NCI-H226 (cell line): ENCODE measurements at regions not wholly inside any gene's neighbourhood (a gene's known extent, or its start where the extent isn't known, plus 50 kb on each side); places are given as distances from the start of the nearest gene placed in this dataset.

Experiments used
- DNase-seq: peaks from one replicate; pipeline ENCODE4 v3.0.0-alpha.2; 2015

- no peak for DNase-seq
These were observed 593.9 kb upstream of the GRAMD2B start for GRCh38 chr5:125829349-125829748.

GRCh38 chr5:125833398-125833797 lies 589.8 kb upstream of the GRAMD2B start:
- no peak for DNase-seq

- DNase-seq = no peak
These were observed 588.6 kb upstream of the GRAMD2B start for GRCh38 chr5:125834438-125835115.

GRCh38 chr5:125835293-125836172 lies 587.7 kb upstream of the GRAMD2B start:
- peak; percentile 51 for DNase-seq

GRCh38 chr5:125836256-125836655 lies 587.0 kb upstream of the GRAMD2B start:
- DNase-seq = no peak

- DNase-seq = no peak
These were observed 585.3 kb upstream of the GRAMD2B start for GRCh38 chr5:125837866-125838265.

- DNase-seq = no peak
These were observed 575.6 kb upstream of the GRAMD2B start for GRCh38 chr5:125847561-125847960.

- DNase-seq = peak; percentile 83
These were observed 574.5 kb upstream of the GRAMD2B start for GRCh38 chr5:125848751-125849150.

GRCh38 chr5:125856949-125857348 lies 566.3 kb upstream of the GRAMD2B start:
- no peak for DNase-seq

GRCh38 chr5:125863579-125863978 lies 559.6 kb upstream of the GRAMD2B start:
- DNase-seq = no peak

- peak; percentile 75 for DNase-seq
These were observed 557.9 kb upstream of the GRAMD2B start for GRCh38 chr5:125865166-125865815.

GRCh38 chr5:125868036-125868435 lies 555.2 kb upstream of the GRAMD2B start:
- no peak for DNase-seq

GRCh38 chr5:125870256-125870655 lies 553.0 kb upstream of the GRAMD2B start:
- DNase-seq = no peak

- no peak for DNase-seq
These were observed 549.2 kb upstream of the GRAMD2B start for GRCh38 chr5:125874057-125874456.

- peak; percentile 11 for DNase-seq
These were observed 548.5 kb upstream of the GRAMD2B start for GRCh38 chr5:125874717-125875116.

- no peak for DNase-seq
These were observed 546.0 kb upstream of the GRAMD2B start for GRCh38 chr5:125877248-125877647.

- DNase-seq = no peak
These were observed 541.1 kb upstream of the GRAMD2B start for GRCh38 chr5:125882061-125882460.

GRCh38 chr5:125883223-125883622 lies 540.0 kb upstream of the GRAMD2B start:
- DNase-seq = no peak

GRCh38 chr5:125888358-125888757 lies 534.9 kb upstream of the GRAMD2B start:
- no peak for DNase-seq

- DNase-seq = peak; percentile 94
These were observed 532.7 kb upstream of the GRAMD2B start for GRCh38 chr5:125890511-125890931.

- peak; percentile 21 for DNase-seq
These were observed 532.0 kb upstream of the GRAMD2B start for GRCh38 chr5:125891061-125891725.

- DNase-seq = peak; percentile 20
These were observed 528.8 kb upstream of the GRAMD2B start for GRCh38 chr5:125894383-125894782.

GRCh38 chr5:125896368-125896767 lies 526.8 kb upstream of the GRAMD2B start:
- DNase-seq = no peak
